D721Med (cell line): ENCODE measurements at regions not wholly inside any gene's neighbourhood (a gene's known extent, or its start where the extent isn't known, plus 50 kb on each side); places are given as distances from the start of the nearest gene placed in this dataset.

Source experiments
- DNase-seq: peaks from one replicate; pipeline ENCODE4 v3.0.0; 2011; ENCODE audit warnings: low spot score; ENCODE audit not compliant: insufficient read length
- FAIRE-seq: peaks from 2 replicates; lab custom pipeline; 2011; peaks lifted over from hg19 to GRCh38; lab: Jason Lieb, UNC
- CTCF ChIP-seq: IDR thresholded peaks from 2 replicates; pipeline ENCODE4 v1.5.1; 2012; ENCODE audit warnings: mild to moderate bottlenecking, control low read depth; ENCODE audit not compliant: insufficient read depth; ENCODE audit errors: missing control alignments

GRCh38 chr10:90992462-90992861 lies 71.6 kb upstream of the ANKRD1 start:
- TF ChIP-seq CTCF, result no peak
- FAIRE-seq, result no peak
- DNase-seq, result no peak

DNA sequence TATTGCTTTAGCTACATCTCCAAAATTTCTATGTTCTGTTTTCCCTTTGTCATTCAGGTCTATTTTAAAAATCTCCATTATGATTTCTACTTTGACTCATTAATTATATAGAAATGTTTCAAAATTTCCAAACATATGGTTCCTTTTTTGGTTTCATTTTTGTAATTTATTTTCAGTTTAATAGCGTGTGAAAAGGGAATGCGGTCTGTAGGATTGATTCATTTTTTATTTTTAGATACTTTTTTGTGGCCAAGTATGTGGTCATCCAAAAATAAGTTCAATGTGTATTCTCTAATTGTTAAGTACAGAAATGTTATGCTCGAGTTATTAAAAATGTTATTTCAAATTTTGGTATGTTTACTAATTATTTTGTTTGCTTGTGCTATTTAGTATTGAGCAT lies 72.5 kb upstream of the ANKRD1 start:
- DNase-seq (no peak), FAIRE-seq (no peak)
- no peak for TF ChIP-seq CTCF

DNA sequence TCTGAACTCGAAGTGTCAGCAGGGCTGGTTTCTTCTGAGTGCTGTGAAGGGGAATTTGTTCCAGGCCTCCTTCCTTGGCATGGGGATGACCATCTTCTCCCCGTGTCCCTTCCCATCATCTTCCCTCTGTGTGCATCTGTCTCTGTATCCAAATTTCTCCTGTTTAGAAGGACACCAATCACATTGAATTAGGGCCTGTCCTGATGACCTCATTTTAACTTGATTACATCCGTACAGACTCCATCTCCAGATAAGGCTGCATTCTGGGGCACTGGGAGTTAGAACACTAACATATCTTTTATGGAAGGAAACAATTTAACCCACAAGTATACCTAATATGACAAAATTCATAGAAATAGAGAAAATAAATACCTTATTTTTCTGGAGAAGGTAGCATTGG lies 76.8 kb upstream of the ANKRD1 start:
- FAIRE-seq (no peak), DNase-seq (no peak)
- no peak for TF ChIP-seq CTCF

GRCh38 chr10:90998733-90999511 lies 78.0 kb upstream of the ANKRD1 start:
- no peak for FAIRE-seq
- DNase-seq, result no peak
- no peak for TF ChIP-seq CTCF

GRCh38 chr10:90999512-91000172 lies 78.8 kb upstream of the ANKRD1 start:
- TF ChIP-seq CTCF, result no peak
- DNase-seq (no peak), FAIRE-seq (no peak)

- FAIRE-seq (no peak), DNase-seq (no peak)
- TF ChIP-seq CTCF, result no peak
Measured at GRCh38 chr10:91000470-91000869, 79.6 kb upstream of the ANKRD1 start.

- FAIRE-seq, result no peak
- DNase-seq, result no peak
- no peak for TF ChIP-seq CTCF
Measured at GRCh38 chr10:91000985-91001384, 80.1 kb upstream of the ANKRD1 start.
